HG03558 (cell line): ENCODE measurements at regions not wholly inside any gene's neighbourhood (a gene's known extent, or its start where the extent isn't known, plus 50 kb on each side); places are given as distances from the start of the nearest gene placed in this dataset.

Source experiments
- ATAC-seq: cut with Tn5 transposase; IDR thresholded peaks from one replicate; pipeline ENCODE4 v1.9.1; 2021; ENCODE audit warnings: moderate number of reproducible peaks; ENCODE audit not compliant: unreplicated experiment; ENCODE audit errors: extremely low read depth

DNA sequence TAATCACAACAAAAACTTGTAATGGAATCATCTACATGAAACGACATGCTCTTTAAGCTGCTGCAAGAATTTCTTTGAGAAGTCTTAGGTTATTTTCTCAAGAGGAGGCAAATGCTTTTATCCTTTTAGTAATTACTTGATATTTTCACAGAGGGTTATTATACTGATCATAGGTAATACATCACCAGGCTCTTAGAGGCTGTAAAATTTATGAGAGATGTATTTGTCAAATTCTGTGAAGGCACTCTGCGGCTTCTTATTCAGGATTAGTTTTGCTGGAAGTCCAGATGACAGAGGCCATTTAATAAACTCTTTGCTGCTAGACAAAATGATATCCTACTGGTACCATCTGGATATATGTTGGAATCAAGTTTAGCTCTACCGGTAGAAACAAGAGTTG lies 624.3 kb upstream of the BRINP3 start:
- no peak for ATAC-seq

- no peak for ATAC-seq
Observed at GRCh38 chr1:191125950-191126349, 648.3 kb upstream of the BRINP3 start.

DNA sequence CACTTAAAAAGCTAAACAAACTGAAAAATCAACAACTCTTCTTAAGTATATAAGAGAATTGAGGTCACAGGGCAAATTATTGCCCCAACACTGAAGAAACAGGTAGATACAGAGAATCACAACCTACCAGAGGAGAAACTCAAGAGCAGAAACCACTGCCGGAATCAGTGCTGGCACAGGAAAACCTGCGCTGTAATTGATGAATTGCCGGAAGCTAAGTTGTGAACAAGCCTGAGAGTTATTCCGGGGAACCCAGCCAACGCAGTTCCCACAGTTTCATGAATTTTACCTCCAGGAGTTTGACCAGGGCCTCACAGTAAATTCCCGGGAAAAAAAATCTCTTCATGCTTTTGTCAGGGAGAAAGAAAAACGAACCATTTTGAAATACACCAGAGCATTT lies 657.1 kb upstream of the BRINP3 start:
- ATAC-seq: no peak

DNA sequence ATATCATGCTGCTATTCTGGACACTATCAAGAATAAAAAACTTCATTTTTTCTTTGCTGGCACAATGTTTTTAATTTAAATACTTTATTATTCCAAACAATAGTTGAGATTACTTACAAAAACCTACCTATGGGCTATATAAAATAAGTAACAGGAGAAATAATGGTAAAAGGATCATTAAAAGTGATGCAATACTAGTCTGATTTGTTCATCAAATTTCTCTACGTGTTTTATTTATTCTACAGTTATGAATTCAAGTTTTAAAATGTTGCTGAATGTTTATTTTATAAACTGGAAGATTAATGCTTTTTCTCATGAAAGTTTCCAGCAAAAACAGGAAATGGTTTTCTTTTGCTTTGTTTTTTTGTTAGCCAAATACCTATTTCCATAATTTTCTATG lies 662.4 kb upstream of the BRINP3 start:
- no peak for ATAC-seq

GRCh38 chr1:191142748-191143147 lies 665.1 kb upstream of the BRINP3 start:
- ATAC-seq: no peak

GRCh38 chr1:191145834-191146233 lies 668.2 kb upstream of the BRINP3 start:
- ATAC-seq: no peak

- no peak for ATAC-seq
Observed at GRCh38 chr1:191151321-191151807, 673.7 kb upstream of the BRINP3 start.

DNA sequence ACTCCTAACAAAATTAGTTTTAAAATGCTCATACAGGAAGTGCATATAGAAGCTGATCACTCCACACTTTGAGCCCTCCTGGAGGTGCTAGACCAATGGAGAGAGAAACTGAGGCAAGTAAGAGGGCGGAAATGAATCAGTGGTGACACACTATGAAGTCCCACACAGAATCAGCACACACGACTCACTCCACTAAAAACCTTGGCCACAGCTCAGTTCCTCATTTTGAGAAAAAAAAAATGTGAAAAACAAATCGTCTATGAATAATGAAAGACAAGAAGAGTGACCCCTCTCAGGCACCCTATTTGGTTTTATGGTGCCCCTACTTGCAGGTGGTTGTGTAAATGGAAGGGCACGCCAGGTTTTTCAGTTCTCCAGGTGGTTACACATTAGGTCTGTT lies 675.1 kb upstream of the BRINP3 start:
- ATAC-seq: no peak

DNA sequence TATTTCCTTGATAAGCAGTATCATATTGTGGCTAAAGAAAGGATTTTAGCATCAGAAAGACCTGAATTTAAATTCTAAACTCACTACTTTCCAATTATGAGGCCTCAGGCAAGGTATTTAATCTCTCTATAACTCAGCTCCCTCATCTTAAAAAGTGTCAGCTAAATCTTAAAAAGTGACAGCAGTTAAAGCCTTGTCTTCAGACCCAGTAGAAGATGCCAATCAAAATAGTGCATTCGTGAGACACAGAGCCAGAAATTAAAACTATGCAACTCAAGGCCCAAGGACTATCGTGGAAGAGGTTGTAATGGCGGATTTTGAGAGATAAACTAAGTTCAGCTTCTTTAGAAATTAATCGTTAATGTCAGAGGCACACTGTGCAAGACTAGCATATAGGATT lies 677.5 kb upstream of the BRINP3 start:
- ATAC-seq: no peak

- ATAC-seq: no peak
Observed at GRCh38 chr1:191160837-191161236, 683.2 kb upstream of the BRINP3 start.

- no peak for ATAC-seq
Observed at GRCh38 chr1:191162762-191163161, 685.1 kb upstream of the BRINP3 start.

DNA sequence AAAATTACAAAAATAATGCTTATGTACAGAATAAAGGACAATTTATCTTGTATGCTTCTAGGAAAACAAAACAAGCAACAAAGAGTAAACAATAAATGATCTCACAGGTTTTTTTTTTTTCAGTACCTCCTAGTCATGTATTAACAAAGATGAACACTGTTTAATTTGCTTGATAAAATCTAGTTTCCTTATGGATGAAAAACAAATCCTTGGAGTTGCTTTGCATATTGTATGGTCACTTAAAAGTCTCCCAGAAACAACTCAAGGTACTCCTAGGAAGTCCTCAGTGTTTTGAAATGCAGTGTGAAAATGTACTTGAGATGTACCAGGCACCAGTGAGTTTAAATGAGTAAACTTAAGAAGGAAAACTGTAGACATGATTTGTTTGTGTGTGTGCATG lies 686.0 kb upstream of the BRINP3 start:
- no peak for ATAC-seq

DNA sequence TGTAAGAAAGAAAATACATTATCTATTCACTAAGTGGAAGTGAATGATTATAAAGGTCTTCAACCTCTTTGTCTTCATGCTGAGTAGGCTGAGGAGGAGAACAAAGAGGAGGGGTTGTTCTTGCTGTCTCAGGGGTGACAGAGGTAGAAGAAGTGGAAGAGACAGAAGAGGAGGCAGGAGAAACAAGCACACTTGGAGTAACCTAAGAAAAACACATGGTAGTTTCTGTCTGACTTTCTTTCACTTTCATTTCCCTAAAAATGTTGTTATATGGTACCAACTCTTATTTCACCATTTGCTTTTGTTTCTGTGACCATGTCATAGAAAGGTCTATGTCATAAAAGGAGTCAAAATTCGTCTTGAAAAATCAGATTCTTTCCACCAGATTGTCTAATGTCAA lies 696.6 kb upstream of the BRINP3 start:
- peak; percentile 98 for ATAC-seq

DNA sequence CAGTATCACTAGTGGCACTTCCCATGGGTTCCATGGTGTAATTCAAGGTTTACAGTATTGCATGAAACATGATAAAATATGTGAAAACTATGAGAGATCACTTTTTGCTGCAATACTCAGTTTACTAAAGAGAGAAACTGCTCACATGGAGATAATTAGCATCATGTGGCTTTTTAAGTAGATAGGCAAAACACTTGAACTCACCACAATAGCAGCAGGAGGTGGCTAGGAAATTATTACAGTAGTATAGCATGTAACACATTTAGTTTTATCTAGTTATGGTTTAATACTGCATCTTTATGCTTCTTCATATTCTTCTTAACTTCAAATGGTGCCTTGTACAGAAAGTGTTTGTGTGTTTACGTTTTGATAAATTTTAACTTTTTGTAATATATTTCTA lies 698.5 kb upstream of the BRINP3 start:
- ATAC-seq: no peak

DNA sequence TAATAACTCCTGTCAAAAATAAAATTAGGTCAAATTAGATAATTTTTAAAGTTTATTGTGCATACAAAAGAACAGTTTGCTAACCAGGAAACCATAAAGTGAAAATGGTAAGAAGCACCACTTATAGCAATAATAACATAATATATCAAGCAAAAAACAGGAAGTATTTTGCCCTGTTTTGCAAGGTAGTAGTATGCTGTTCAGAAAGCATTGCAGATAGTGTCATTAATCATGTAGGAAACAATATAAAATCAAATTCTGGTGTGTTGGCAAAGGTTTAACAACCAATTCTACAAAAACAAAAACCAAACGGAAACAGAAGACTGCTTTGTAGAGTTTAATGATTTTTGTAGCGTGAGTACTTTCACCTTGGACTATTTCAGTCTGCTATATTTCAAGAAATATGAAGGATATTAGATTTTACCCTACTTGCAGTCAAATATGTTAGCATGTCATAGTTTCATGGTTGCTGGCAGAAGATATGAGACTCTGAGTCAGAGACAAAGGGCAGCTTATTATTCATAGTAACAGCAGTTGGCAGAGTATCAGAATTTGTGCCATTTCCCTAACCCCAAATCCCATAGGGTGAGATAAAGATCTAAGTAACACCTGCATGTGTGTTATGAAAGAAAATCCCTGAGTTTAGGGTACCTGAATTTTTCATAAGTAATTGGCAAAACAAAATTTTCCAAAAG lies 729.0 kb upstream of the BRINP3 start:
- peak; percentile 44 for ATAC-seq

DNA sequence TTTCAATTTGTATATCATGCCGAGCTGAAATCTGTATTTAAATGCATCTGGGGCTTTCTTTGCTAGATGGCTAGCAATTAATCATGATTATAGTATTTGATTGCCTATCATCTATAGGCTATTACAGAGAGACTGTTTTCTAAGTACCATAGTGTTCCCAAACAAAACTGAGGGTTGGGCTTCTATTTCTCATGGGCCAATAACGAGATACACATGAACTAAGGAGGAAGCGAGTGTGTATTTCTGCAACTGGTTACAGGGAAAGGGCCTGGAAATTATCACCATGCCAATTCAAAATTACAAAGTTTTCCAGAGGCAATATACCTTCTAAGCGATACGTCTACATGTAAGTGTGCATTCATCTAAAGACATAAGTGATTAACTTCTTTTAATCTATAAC lies 744.5 kb upstream of the BRINP3 start:
- no peak for ATAC-seq

- ATAC-seq: no peak
Observed at GRCh38 chr1:191240925-191241324, 763.3 kb upstream of the BRINP3 start.

- ATAC-seq: no peak
Observed at GRCh38 chr1:191255354-191256054, 777.8 kb upstream of the BRINP3 start.

DNA sequence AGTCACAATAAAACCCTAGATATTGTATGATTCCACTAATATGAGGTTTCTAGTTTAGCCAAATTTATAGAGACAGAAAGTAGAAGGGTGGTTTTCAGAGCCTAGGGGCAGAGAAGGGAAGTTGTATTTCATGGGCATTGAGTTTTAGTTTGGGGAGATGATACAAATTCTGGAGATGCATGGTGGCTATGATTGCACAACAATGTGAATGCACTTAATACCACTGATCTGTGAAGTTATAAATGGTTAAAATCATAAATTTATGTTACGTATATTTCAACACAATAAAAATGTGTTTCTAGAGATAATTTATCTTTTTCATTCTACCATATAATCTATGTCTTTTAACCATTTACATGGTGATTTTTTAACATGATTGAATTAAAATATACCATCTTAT lies 779.3 kb upstream of the BRINP3 start:
- no peak for ATAC-seq

DNA sequence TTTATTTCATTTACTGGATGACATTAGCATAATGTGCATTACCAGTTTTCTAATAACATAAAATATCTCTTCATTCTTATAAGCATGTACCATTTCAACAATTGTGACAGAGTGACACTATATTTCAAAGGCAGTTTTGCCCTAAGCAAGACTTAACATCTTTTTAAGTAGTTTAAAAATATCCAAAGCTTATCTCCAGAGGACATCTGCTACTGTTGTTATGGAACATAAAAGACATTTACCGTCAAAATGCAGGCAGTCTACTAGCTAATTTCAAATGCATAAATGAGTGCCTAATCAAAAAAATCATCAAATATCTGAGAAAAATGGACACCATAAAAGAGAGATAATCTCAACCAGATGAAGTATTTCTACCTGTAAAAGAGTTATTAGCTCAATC lies 782.4 kb upstream of the BRINP3 start:
- ATAC-seq: no peak

- no peak for ATAC-seq
Observed at GRCh38 chr1:191261111-191261510, 783.4 kb upstream of the BRINP3 start.

DNA sequence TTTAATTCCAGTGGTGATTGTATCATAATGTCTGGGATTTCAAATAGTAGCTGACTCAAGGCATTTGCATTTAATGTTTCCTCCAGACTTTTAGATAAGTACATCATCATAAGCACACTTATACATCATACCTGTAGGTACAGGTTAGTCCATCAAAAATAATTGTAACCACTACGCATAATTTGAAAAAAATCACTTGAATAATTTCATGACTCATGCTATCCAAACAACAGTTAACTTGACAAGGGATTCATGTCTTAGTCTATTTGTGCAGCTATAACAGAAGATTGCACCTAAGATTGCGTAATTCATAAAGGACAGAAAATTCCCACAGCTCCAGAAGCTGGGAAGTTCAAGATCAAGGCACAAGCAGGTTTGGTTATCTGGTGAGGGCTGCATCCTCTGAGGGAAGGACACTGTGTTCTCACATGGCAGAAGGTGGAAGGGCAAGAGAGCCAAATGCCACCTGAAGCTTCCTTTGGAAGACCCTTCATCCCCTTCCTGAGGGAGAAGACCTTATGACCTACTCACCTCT lies 801.7 kb upstream of the BRINP3 start:
- ATAC-seq: no peak
